ENCODE measurements at regions not wholly inside any gene's neighbourhood (a gene's known extent, or its start where the extent isn't known, plus 50 kb on each side); places are given as distances from the start of the nearest gene placed in this dataset.
"Not testable (repeated sequence)": the region's sequence is repeated elsewhere in the genome, so short reads cannot be mapped to it uniquely, and the experiment has no call there.

GRCh38 chr2:58334414-58334813, 93.3 kb upstream of the FANCL start:
- no peak for DNase-seq (ENCODE audit: extremely low read depth, low read depth)

GRCh38 chr2:58325296-58325895, 84.3 kb upstream of the FANCL start:
- not testable (repeated sequence) for DNase-seq (ENCODE audit: extremely low read depth, low read depth)

DNA sequence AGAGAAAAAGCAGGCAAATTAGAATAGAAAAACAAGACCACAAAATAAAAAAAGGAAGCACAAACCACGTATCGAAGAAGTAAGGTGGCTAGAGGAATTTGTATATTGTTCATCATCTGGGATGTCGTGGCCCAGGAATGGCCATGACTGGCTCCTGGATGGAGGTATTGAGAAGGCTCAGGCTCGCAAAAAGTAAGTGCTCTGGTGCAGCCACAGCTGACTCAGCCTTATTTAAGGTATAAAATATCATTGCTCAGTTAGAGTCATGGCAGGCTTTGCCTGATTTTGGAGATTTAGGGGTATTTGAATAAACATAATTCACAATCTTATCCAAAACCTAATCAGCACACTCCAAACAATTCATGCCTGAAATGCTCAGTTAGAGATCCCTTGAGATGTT, 78.4 kb upstream of the FANCL start:
- DNase-seq (ENCODE audit: extremely low read depth, low read depth), result no peak

DNA sequence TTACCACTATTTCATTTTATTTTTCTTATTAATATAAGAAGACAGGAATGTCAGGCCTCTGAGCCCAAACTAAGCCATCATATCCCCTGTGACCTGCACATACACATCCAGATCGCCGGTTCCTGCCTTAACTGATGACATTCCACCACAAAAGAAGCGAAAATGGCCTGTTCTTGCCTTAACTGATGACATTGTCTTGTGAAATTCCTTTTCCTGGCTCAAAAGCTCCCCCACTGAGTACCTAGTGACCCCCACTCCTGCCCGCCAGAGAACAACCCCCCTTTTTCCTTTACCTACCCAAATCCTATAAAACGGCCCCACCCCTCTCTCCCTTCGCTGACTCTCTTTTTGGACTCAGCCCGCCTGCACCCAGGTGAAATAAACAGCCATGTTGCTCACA, 77.8 kb upstream of the FANCL start:
- not testable (repeated sequence) for DNase-seq (ENCODE audit: extremely low read depth, low read depth)

DNA sequence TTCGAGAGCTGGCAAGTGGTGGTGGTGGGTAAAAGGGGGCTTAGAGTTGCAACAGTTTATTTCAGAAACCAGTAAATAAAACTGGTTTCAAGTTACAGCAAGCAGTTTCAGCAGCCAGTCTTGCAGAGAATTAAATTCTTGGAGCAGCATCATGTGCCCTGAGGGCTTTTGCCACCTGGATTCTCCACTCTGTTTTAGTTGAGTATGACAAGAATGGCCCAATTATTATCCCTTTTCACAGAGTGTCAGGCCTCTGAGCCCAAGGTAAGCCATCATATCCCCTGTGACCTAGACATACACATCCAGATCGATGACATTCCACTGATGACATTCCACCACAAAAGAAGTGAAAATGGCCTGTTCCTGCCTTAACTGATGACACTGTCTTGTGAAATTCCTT, 72.8 kb upstream of the FANCL start:
- no peak for DNase-seq (ENCODE audit: extremely low read depth, low read depth)

GRCh38 chr2:58308435-58308834, 67.3 kb upstream of the FANCL start:
- DNase-seq (ENCODE audit: extremely low read depth, low read depth), result no peak

DNA sequence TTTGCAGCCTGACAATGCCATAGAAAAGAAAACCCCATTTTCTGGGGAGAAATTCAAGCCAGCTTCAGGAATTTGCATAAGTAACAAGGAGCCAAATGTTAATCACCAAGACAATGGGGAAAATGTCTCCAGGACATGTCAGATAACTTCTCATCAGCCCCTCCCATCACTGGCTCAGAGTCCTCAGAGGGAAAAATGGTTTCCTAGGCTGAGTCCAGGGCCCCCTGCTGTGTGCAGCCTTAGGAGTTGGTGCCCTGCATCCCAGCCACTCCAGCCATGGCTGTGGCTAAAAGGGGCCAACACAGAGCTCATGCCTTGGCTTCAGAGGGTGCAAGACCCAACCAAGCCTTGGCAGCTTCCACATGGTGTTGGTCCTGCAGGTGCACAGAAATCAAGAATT, 63.7 kb upstream of the FANCL start:
- no peak for DNase-seq (ENCODE audit: extremely low read depth, low read depth)

GRCh38 chr2:58299123-58299522, 58.0 kb upstream of the FANCL start:
- DNase-seq (ENCODE audit: extremely low read depth, low read depth), result no peak

- no peak for DNase-seq (ENCODE audit: extremely low read depth, low read depth)
Measured at GRCh38 chr2:58293056-58293455, 51.9 kb upstream of the FANCL start.

- no peak for DNase-seq (ENCODE audit: extremely low read depth, low read depth)
Measured at GRCh38 chr2:58291726-58292438, 50.8 kb upstream of the FANCL start.

Small RNA genes lying in the stretch of these regions (small RNA-seq; reads per million reads assigned to genes)
- gene AC007179.3 (0 reads per million in 2 experiments), gene MIR4432 (0 to 0.02 reads per million in 2 experiments), gene RNA5SP94 (0 reads per million in 2 experiments), gene RNU1-32P (0 reads per million in 2 experiments), gene RNU6-508P (0 reads per million in 2 experiments)

Data from NCI-H460 (cell line).